NCI-H748 (cell line): ENCODE measurements at regions not wholly inside any gene's neighbourhood (a gene's known extent, or its start where the extent isn't known, plus 50 kb on each side); places are given as distances from the start of the nearest gene placed in this dataset.

Experiments
- DNase-seq: peaks from one replicate; lab custom pipeline; 2025; ENCODE audit not compliant: unreplicated experiment; lab: John Stamatoyannopoulos, UW

- DNase-seq = no peak
Observed at GRCh38 chr18:29028560-29028959, 851.6 kb upstream of the CDH2 start.

- DNase-seq = no peak
Observed at GRCh38 chr18:29018976-29019375, 842.0 kb upstream of the CDH2 start.

GRCh38 chr18:29012883-29013465 lies 836.0 kb upstream of the CDH2 start:
- no peak for DNase-seq

GRCh38 chr18:29012364-29012763 lies 835.4 kb upstream of the CDH2 start:
- DNase-seq = no peak

GRCh38 chr18:29009250-29009803 lies 832.4 kb upstream of the CDH2 start:
- no peak for DNase-seq

- DNase-seq = no peak
Observed at GRCh38 chr18:29008809-29009208, 831.9 kb upstream of the CDH2 start.

- DNase-seq = no peak
Observed at GRCh38 chr18:29007986-29008654, 831.2 kb upstream of the CDH2 start.

GRCh38 chr18:29004921-29005320 lies 828.0 kb upstream of the CDH2 start:
- DNase-seq = no peak

- DNase-seq = peak; percentile 67
Observed at GRCh38 chr18:29003194-29003593, 826.3 kb upstream of the CDH2 start.

- peak; percentile 57 for DNase-seq
Observed at GRCh38 chr18:29002747-29003146, 825.8 kb upstream of the CDH2 start.

GRCh38 chr18:28999726-29000125 lies 822.8 kb upstream of the CDH2 start:
- no peak for DNase-seq

GRCh38 chr18:28995319-28995718 lies 818.4 kb upstream of the CDH2 start:
- peak; percentile 36 for DNase-seq

- DNase-seq = no peak
Observed at GRCh38 chr18:28984731-28985130, 807.8 kb upstream of the CDH2 start.

GRCh38 chr18:28974504-28974903 lies 797.6 kb upstream of the CDH2 start:
- DNase-seq = no peak

- no peak for DNase-seq
Observed at GRCh38 chr18:28973324-28973723, 796.4 kb upstream of the CDH2 start.

GRCh38 chr18:28972333-28972907 lies 795.5 kb upstream of the CDH2 start:
- DNase-seq = no peak

GRCh38 chr18:28963481-28963880 lies 786.6 kb upstream of the CDH2 start:
- DNase-seq = no peak

- DNase-seq = peak; percentile 83
Observed at GRCh38 chr18:28961669-28962228, 784.8 kb upstream of the CDH2 start.

- no peak for DNase-seq
Observed at GRCh38 chr18:28960146-28960545, 783.2 kb upstream of the CDH2 start.

- DNase-seq = no peak
Observed at GRCh38 chr18:28952339-28952738, 775.4 kb upstream of the CDH2 start.

- no peak for DNase-seq
Observed at GRCh38 chr18:28947900-28948299, 771.0 kb upstream of the CDH2 start.

- DNase-seq = no peak
Observed at GRCh38 chr18:28946471-28946870, 769.5 kb upstream of the CDH2 start.
